ENCODE measurements at regions not wholly inside any gene's neighbourhood (a gene's known extent, or its start where the extent isn't known, plus 50 kb on each side); places are given as distances from the start of the nearest gene placed in this dataset.

DNA sequence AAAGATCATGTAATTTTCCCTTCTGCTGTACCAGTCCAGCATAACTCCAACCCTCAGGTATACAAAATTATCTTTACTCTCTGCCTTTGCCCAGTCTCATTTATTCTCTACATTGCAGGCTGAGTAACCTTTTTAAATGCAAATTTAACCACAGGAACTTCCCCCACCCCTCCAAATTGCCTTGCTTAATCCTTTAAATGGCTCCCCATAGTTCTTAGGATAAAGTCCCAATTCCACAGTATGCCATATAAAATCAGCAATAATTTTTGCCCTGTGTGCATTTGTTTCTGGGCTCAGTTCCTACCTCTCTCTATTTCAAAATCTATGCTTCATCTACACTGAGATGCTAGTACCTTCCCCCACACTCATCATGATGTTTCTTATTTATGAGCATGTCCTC is 879.7 kb downstream of the RPA4 start:
- TF ChIP-seq CTCF (conservative IDR thresholded peaks at IDR 0.05; ENCODE audit: low read depth, low read length) (no peak), SMC3 (IDR thresholded peaks at IDR 0.05; ENCODE audit: low read depth, low read length) (no peak), RFX5 (IDR thresholded peaks at IDR 0.05; ENCODE audit: low read depth, low read length) (no peak), POLR2A (IDR thresholded peaks at IDR 0.05; ENCODE audit: low read depth, low read length) (no peak), MAFK (IDR thresholded peaks at IDR 0.05; ENCODE audit: low read depth, low read length) (no peak), RAD21 (IDR thresholded peaks at IDR 0.05; ENCODE audit: low read length) (no peak), MXI1 (IDR thresholded peaks at IDR 0.05; ENCODE audit: borderline replicate concordance, low read depth, low read length) (no peak), CEBPB (IDR thresholded peaks at IDR 0.05; ENCODE audit: low read depth, low read length) (no peak), BHLHE40 (IDR thresholded peaks at IDR 0.05; ENCODE audit: low read depth, low read length) (no peak), CHD1 (IDR thresholded peaks at IDR 0.05; ENCODE audit: low read depth, low read length) (no peak)
- TF ChIP-seq, protein P1, sequence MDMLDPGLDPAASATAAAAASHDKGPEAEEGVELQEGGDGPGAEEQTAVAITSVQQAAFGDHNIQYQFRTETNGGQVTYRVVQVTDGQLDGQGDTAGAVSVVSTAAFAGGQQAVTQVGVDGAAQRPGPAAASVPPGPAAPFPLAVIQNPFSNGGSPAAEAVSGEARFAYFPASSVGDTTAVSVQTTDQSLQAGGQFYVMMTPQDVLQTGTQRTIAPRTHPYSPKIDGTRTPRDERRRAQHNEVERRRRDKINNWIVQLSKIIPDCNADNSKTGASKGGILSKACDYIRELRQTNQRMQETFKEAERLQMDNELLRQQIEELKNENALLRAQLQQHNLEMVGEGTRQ (IDR thresholded peaks at IDR 0.05; ENCODE audit: low read depth, low read length) = no peak
- TF ChIP-seq, protein P2, sequence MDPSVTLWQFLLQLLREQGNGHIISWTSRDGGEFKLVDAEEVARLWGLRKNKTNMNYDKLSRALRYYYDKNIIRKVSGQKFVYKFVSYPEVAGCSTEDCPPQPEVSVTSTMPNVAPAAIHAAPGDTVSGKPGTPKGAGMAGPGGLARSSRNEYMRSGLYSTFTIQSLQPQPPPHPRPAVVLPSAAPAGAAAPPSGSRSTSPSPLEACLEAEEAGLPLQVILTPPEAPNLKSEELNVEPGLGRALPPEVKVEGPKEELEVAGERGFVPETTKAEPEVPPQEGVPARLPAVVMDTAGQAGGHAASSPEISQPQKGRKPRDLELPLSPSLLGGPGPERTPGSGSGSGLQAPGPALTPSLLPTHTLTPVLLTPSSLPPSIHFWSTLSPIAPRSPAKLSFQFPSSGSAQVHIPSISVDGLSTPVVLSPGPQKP (IDR thresholded peaks at IDR 0.05; ENCODE audit: borderline replicate concordance, low read depth, low read length) = no peak
